B cell (primary cell): ENCODE measurements at regions not wholly inside any gene's neighbourhood (a gene's known extent, or its start where the extent isn't known, plus 50 kb on each side); places are given as distances from the start of the nearest gene placed in this dataset.

Experiments
- ATAC-seq: fragments of 200-7000 bp; cut with Tn5 transposase; one replicate; pipeline ENCODE4 v1.10.0; 2021; ENCODE audit warnings: low read depth, mild to moderate bottlenecking, moderate number of reproducible peaks, moderate library complexity
- CTCF ChIA-PET: fragments of 350-600 bp; sonication (Branson Sonifier 250); formaldehyde crosslinking; loops from one replicate; lab custom pipeline; 2021; ENCODE audit warnings: antibody characterized with exemption, inconsistent platforms; lab: Charles Lee
- POLR2A ChIA-PET: fragments of 350-600 bp; sonication (Branson Sonifier 250); formaldehyde crosslinking; loops from one replicate; lab custom pipeline; 2021; ENCODE audit warnings: antibody characterized with exemption; lab: Charles Lee
- DNase-seq: peaks from one replicate; pipeline ENCODE4 v3.0.0; 2013
- H2AFZ ChIP-seq: 2 replicates; pipeline ENCODE4 v1.6.1; 2012; ENCODE audit warnings: mild to moderate bottlenecking, low read depth, low read length; ENCODE audit not compliant: insufficient read depth, poor library complexity, severe bottlenecking
- H3K27ac ChIP-seq, 2 donors: 1 replicate in 1 of 2; 2 replicates in 1 of 2; pipeline ENCODE4 v1.5.1; 2012 to 2013; ENCODE audit warnings: low read length in 2 of 2, mild to moderate bottlenecking in 2 of 2, moderate library complexity in 1 of 2
- H3K27me3 ChIP-seq, 4 experiments: fragments of 200-600 bp in 1 of 4; sonication (generic) in 1 of 4; replicated peaks in 1 of 4; 1 replicate in 2 of 4; 2 replicates in 2 of 4; pipeline versions ENCODE4 v1.6.1 to v1.7.0; 2013 to 2016; ENCODE audit warnings: low read length in 3 of 4, mild to moderate bottlenecking in 2 of 4, mixed read lengths in 1 of 4, moderate library complexity in 1 of 4; ENCODE audit not compliant: insufficient read depth in 4 of 4, control insufficient read depth in 3 of 4; ENCODE audit errors: control extremely low read depth in 1 of 4
- H3K36me3 ChIP-seq, 2 experiments: replicated peaks in 1 of 2; 1 replicate in 1 of 2; 2 replicates in 1 of 2; pipeline versions ENCODE4 v1.6.1 to v1.7.1; 2013; ENCODE audit warnings: low read length in 1 of 2; ENCODE audit not compliant: insufficient read depth in 2 of 2, control insufficient read depth in 1 of 2; ENCODE audit errors: control extremely low read depth in 1 of 2, extremely low read depth in 1 of 2
- H3K4me1 ChIP-seq, 2 donors: fragments of 200-600 bp in 1 of 2; sonication (generic) in 1 of 2; 1 replicate in 1 of 2; 2 replicates in 1 of 2; pipeline versions ENCODE4 v1.5.1 to v1.6.1; 2013 to 2017; ENCODE audit warnings: low read length in 2 of 2; ENCODE audit not compliant: control insufficient read depth in 2 of 2, insufficient read depth in 2 of 2
- H3K4me2 ChIP-seq: replicated peaks from 2 replicates; pipeline ENCODE3; 2012; ENCODE audit warnings: mild to moderate bottlenecking, low read depth, low read length; ENCODE audit not compliant: poor library complexity, severe bottlenecking
- H3K4me3 ChIP-seq, 5 experiments: fragments of 200-600 bp in 1 of 5; sonication (generic) in 1 of 5; 1 replicate in 3 of 5; 2 replicates in 2 of 5; pipeline versions ENCODE4 v1.5.1 to v1.7.0; 2011 to 2016; ENCODE audit warnings: low read length in 4 of 5, mild to moderate bottlenecking in 4 of 5, low read depth in 2 of 5, control low read depth in 1 of 5, moderate library complexity in 1 of 5; ENCODE audit not compliant: insufficient read depth in 1 of 5; ENCODE audit errors: control extremely low read depth in 1 of 5, extremely low read depth in 1 of 5
- H3K79me2 ChIP-seq: fragments of 200-600 bp; sonication (generic); one replicate; pipeline ENCODE4 v1.6.0; 2016; ENCODE audit warnings: low read length; ENCODE audit not compliant: control insufficient read depth, insufficient read depth
- H3K9ac ChIP-seq: fragments of 200-600 bp; sonication (generic); 2 replicates; pipeline ENCODE4 v1.6.1; 2017; ENCODE audit warnings: mild to moderate bottlenecking, low read length, moderate library complexity
- H3K9me3 ChIP-seq, 3 donors: one replicate each; pipeline versions ENCODE4 v1.6.1 to v1.7.1; 2013; ENCODE audit warnings: low read length in 2 of 3; ENCODE audit not compliant: control insufficient read depth in 2 of 3, insufficient read depth in 1 of 3; ENCODE audit errors: control extremely low read depth in 1 of 3
- H4K20me1 ChIP-seq: 2 replicates; pipeline ENCODE4 v1.6.0; 2012; ENCODE audit warnings: mild to moderate bottlenecking, low read length; ENCODE audit not compliant: insufficient read depth, control insufficient read depth, poor library complexity, severe bottlenecking
- H3K27ac Mint-ChIP-seq: one replicate; pipeline ENCODE4 v1.8.0; 2021; ENCODE audit warnings: mixed read lengths
- H3K27me3 Mint-ChIP-seq: one replicate; pipeline ENCODE4 v1.8.0; 2021; ENCODE audit warnings: mixed read lengths
- H3K4me1 Mint-ChIP-seq: one replicate; pipeline ENCODE4 v1.8.0; 2021; ENCODE audit warnings: mixed read lengths
- H3K4me3 Mint-ChIP-seq: one replicate; pipeline ENCODE4 v1.8.0; 2021; ENCODE audit warnings: mixed read lengths
- H3K9me3 Mint-ChIP-seq: one replicate; pipeline ENCODE4 v1.8.0; 2022; ENCODE audit warnings: mixed read lengths; ENCODE audit not compliant: insufficient read depth
- CTCF ChIP-seq: fragments of 200-600 bp; IDR thresholded peaks from one replicate; pipeline ENCODE4 v1.8.0; 2022; ENCODE audit warnings: antibody characterized with exemption, mild to moderate bottlenecking
- EZH2 ChIP-seq: IDR thresholded peaks from 2 replicates; pipeline ENCODE4 v1.6.1; 2012; ENCODE audit warnings: borderline replicate concordance, low read depth, mild to moderate bottlenecking, moderate library complexity, low read length; ENCODE audit not compliant: insufficient read depth, poor library complexity, severe bottlenecking
- WGBS: methylation state at CpG from one replicate; pipeline ENCODE4 v1.1.5; 2013; ENCODE audit warnings: missing lambda C conversion rate; ENCODE audit not compliant: insufficient coverage; 5-methylcytosine and 5-hydroxymethylcytosine counted together
- intact Hi-C: fragments of 100-400 bp; cut with micrococcal nuclease; formaldehyde crosslinking; loops from one replicate; pipeline ENCODE4 v1.10.0; 2022

GRCh38 chr4:98793658-98794057 is 135.2 kb upstream of the TSPAN5 start:
- TF ChIP-seq EZH2: no peak
- no peak for TF ChIP-seq CTCF
- Histone ChIP-seq H4K20me1 (no peaks in the 10 kb centered on the region), H3K4me2 (no peak overlapping the region), H3K9ac (no peak overlapping the region), H3K27ac (no peak overlapping the region), H3K9me3 (no peaks in the 10 kb centered on the region), H3K36me3 (no peaks in the 10 kb centered on the region), H2AFZ (no peak overlapping the region), H3K4me1 (no peaks in the 10 kb centered on the region), H3K27me3 (no peaks in the 10 kb centered on the region), H3K79me2 (no peaks in the 10 kb centered on the region), H3K4me3 (no peak overlapping the region)
- intact Hi-C loops: no loop called here
- H3K4me1 Mint-ChIP-seq: no peaks in the 10 kb centered on the region
- POLR2A ChIA-PET: no interaction called here
- no peak for DNase-seq
- no peak for ATAC-seq
- peaks cover 10% of the 10 kb centered on the region for H3K27me3 Mint-ChIP-seq
- H3K27ac Mint-ChIP-seq: no peak overlapping the region
- CTCF ChIA-PET: interaction anchor here (1.8 kb wide), 1 partner anchor 326 kb away, joined by 4 read pairs; no protein-coding TSS in a partner anchor
- no peaks in the 10 kb centered on the region for H3K9me3 Mint-ChIP-seq
- WGBS: 67% methylated on average over 1 of the region's 3 CpGs
- H3K4me3 Mint-ChIP-seq: no peak overlapping the region

- Histone ChIP-seq H3K36me3 (no peaks in the 10 kb centered on the region), H3K27me3 (no peaks in the 10 kb centered on the region), H3K79me2 (no peaks in the 10 kb centered on the region), H4K20me1 (no peaks in the 10 kb centered on the region), H3K27ac (no peak overlapping the region), H3K9me3 (no peaks in the 10 kb centered on the region), H2AFZ (no peak overlapping the region), H3K4me1 (no peaks in the 10 kb centered on the region), H3K4me3 (no peak overlapping the region), H3K9ac (no peak overlapping the region), H3K4me2 (no peak overlapping the region)
- no peaks in the 10 kb centered on the region for H3K9me3 Mint-ChIP-seq
- intact Hi-C loops: no loop called here
- no peak overlapping the region for H3K27ac Mint-ChIP-seq
- H3K27me3 Mint-ChIP-seq: peaks cover 21% of the 10 kb centered on the region
- TF ChIP-seq EZH2: no peak
- ATAC-seq (no peak), DNase-seq (no peak)
- WGBS: 72% methylated on average over 3 of the region's 6 CpGs
- H3K4me3 Mint-ChIP-seq: no peak overlapping the region
- POLR2A ChIA-PET: no interaction called here
- CTCF ChIA-PET: no interaction called here
- H3K4me1 Mint-ChIP-seq: no peaks in the 10 kb centered on the region
Measured at GRCh38 chr4:98786866-98787265, 128.5 kb upstream of the TSPAN5 start.
